ENCODE measurements at regions not wholly inside any gene's neighbourhood (a gene's known extent, or its start where the extent isn't known, plus 50 kb on each side); places are given as distances from the start of the nearest gene placed in this dataset.
"Not testable (repeated sequence)": the region's sequence is repeated elsewhere in the genome, so short reads cannot be mapped to it uniquely, and the experiment has no call there.

GRCh38 chr5:30455484-30455883 is 738.0 kb upstream of the CDH6 start:
- not testable (repeated sequence) for DNase-seq

GRCh38 chr5:30453168-30453567 is 740.3 kb upstream of the CDH6 start:
- DNase-seq = no peak

GRCh38 chr5:30450153-30450552 is 743.3 kb upstream of the CDH6 start:
- no peak for DNase-seq

- no peak for DNase-seq
Measured at GRCh38 chr5:30447431-30447830, 746.1 kb upstream of the CDH6 start.

DNA sequence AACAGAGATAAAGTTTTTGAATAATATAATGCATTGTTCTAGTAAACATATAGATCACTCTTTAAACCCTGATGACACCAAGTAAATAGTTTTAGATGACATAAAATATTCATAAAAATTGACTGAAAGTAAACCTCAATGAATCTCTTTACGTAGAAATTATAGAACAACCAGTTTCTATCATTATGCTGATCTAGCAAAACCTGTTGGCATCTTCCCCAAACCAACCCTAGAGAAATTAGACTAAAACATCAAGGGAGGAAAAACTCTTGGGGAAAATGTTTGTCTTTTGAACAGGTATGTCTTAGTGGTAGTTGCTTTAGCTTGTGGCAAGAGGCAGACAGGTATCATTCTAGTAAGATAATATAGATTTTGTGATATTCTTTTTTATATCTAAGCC is 747.0 kb upstream of the CDH6 start:
- DNase-seq = no peak

DNA sequence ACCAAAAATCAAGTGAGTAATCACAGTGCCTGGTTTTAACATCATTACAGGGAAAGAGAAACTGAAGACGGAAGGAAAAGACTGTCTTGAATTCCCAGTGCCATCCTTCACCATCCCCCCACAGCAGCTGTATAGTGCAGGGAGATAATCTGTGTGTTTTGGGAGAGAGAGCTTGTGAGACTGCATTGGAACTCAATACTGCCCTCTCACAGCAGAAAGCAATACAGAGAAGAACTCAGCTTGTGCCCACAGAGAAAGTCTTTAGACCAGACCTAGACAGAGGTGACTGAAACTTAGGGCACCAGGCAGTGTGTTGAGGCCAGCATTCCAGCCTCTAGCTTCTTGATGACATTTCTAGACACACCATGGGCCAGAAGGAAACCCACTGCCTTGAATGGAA is 754.7 kb upstream of the CDH6 start:
- DNase-seq = no peak

DNA sequence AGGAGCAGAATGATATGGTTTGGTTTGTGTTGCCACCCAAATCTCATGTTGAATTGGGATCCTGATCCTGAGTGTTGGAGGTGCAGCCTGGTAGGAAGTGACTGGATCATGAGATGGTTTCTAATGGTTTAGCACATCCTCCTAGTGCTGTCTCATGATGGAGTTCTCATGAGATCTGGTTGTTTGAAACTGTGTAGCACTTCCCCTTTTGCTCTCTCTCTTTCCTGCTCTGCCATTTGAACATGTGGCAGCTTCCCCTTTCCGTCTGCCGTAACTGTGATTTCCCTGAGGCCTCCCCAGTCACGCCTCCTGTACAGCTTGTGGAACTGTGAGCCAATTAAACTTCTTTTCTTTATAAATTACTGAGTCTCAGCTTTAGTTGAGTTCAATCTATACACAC is 756.8 kb upstream of the CDH6 start:
- DNase-seq = no peak

DNA sequence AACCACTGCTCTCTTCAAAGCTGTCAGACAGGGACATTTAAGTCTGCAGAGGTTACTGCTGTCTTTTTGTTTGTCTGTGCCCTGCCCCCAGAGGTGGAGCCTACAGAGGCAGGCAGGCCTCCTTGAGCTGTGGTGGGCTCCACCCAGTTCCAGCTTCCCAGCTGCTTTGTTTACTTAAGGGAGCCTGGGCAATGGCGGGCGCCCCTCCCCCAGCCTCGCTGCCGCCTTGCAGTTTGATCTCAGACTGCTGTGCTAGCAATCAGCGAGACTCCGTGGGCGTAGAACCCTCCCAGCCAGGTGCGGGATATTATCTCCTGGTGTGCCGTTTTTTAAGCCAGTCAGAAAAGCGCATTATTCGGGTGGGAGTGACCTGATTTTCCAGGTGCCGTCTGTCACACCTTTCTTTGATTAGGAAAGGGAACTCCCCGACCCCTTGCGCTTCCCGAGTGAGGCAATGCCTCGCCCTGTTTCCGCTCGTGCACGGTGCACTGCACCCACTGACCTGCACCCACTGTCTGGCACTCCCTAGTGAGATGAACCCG is 764.5 kb upstream of the CDH6 start:
- not testable (repeated sequence) for DNase-seq

DNA sequence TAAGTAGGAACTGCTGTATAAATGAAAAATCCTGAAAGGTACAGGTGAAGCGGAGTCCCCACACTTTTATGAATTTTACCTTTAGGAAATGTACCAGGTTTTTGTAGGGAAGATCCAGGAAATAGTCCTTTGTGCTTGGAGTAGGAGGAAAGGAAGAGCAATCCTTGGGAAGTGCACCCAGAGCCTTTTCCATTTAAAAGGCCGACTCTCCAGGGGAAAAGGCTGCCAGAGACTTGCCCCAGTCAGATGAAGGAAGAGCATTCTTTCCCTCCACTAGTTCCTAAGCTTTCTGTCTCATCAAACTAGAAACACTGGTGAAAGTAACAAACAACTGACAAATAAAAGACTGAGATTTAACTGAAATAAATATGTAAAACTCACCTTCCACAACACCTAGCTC is 779.4 kb upstream of the CDH6 start:
- no peak for DNase-seq

DNA sequence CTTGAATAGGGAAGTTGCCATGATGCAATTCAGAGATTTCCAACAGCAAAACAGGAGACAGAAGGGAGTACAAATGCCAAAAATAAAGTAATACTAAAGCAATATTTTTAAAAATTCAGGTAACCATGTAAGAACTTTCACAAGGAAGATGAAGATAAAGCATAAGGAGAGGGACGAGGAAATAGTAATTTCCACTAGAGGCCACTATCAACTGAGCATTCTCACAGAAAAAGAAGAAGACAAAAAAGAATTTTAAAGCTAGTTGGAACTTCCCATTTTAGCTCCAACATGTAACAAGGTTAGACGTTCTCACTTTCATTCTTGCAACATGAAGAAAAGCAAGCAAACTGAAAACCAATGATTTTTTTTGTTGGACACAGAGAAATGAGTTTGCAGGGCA is 779.9 kb upstream of the CDH6 start:
- DNase-seq = no peak

DNA sequence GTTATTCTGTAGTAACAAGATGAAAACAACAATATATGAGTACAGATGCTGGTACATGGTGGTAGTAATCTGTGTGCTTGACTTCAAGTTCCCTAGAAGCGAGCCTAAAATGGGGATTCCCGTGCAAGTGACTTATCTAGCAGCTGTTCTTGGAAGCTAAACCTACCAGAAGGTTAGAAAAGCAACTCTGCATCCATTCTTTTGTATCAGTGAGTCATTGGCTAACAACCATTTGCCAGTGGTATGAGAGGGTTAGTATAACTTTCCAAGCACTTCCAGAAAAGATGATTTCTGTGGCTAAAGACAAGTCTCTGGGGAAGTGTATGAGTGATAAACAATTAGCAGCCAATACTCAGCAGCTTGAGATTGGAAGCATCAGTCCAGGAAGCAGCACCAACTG is 787.7 kb upstream of the CDH6 start:
- DNase-seq = no peak

- DNase-seq = no peak
Measured at GRCh38 chr5:30401479-30402058, 791.9 kb upstream of the CDH6 start.

- DNase-seq = no peak
Measured at GRCh38 chr5:30398423-30398822, 795.1 kb upstream of the CDH6 start.

DNA sequence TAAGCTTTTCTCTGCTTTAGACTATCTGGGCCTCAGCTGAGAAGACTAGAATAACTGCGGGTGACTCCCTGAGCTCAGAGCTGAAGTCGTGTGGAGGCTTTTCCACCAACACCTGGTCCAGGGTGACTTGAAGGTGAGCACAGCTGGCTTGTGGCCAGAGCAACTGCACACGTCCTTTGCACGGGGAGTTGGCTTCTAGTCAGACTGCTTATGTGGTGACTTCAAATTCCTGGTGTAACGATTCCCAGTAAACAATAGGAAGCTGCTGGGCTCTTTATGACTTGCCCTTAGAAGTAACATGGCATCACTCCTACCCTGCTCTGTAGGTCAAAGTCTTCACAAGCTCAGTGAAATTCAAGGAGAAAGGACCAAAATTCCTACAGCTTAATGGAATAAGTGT is 800.6 kb upstream of the CDH6 start:
- no peak for DNase-seq

DNA sequence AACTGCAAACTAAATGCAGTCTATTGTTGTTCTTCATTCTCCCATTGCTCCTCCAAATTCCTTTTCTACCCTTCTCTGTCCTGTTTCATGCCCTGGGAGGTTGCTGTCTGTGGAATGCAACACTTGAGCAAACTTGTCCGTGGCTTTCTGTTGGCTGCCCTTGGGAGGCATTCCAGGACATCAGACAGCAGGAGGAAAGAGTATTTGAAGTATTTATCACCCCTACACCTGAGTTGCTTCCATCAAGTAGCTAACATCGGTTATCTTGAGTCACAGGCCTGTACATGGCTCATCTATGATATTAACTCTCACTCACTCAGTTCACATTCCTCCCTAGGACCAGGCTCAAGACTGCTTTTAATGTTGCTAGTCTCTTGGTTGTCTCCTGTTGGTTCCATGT is 803.4 kb upstream of the CDH6 start:
- no peak for DNase-seq

GRCh38 chr5:30387974-30388632 is 805.4 kb upstream of the CDH6 start:
- DNase-seq = no peak

- no peak for DNase-seq
Measured at GRCh38 chr5:30385754-30386153, 807.7 kb upstream of the CDH6 start.

DNA sequence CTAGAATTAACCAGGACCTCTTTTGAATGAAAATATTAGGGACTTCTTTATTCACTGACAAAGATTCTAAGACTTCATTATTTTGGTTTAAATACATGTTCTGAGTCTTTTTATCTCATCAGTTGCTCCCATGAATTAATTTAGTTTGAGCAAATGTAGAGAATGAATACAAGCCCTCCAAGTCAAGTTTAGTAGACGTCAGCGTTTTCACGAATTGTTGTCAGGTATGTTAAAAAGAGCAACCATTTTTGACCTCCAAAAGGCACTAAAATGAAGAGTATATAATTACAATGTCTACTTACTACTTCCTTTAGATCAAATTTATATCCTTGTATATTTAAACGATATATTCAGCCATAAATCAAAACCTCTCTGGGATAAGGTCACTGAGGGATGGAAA is 809.3 kb upstream of the CDH6 start:
- no peak for DNase-seq

- DNase-seq = no peak
Measured at GRCh38 chr5:30380228-30380627, 813.3 kb upstream of the CDH6 start.

- DNase-seq = no peak
Measured at GRCh38 chr5:30376848-30377247, 816.6 kb upstream of the CDH6 start.

DNA sequence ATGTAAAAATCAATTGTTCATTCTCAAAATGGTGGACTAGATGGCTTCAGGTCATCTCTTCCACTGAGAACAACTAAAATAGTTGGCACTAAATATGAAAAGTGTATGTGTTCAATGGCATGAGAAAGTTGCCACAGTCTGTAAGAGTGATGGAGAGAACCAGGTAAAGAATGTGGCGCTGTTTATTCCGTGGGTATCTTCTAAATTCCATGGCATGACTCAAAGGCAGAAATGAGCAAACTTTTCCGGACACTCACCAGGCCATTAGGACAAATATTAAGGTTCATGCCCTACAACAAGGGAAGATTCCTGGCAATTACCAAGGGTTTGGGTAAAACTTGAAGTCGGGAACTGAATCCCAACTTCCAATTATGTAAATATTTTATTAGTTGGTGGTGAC is 825.4 kb upstream of the CDH6 start:
- no peak for DNase-seq

- not testable (repeated sequence) for DNase-seq
Measured at GRCh38 chr5:30365031-30365430, 828.5 kb upstream of the CDH6 start.

- no peak for DNase-seq
Measured at GRCh38 chr5:30357371-30357770, 836.1 kb upstream of the CDH6 start.

DNA sequence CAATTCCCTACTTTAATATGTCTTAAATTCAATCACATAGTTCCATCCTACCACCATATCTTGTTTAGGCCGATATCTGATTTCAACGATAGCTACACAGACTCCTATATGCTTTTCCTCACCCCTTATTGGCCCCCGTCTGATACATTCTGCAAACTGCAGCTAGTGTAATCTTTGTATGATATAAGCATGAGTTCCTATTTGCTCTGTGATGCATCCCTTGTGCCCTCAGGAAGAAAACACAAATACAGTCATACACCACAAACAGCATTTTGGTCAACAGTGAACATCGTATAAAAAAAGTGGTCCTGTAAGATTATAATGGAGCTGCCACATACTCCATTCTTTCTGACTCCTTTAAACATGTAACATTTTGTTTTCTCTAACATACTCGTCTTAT is 837.8 kb upstream of the CDH6 start:
- no peak for DNase-seq

GRCh38 chr5:30347858-30348257 is 845.6 kb upstream of the CDH6 start:
- DNase-seq = no peak
